Neutrophil (primary cell): ENCODE measurements at regions not wholly inside any gene's neighbourhood (a gene's known extent, or its start where the extent isn't known, plus 50 kb on each side); places are given as distances from the start of the nearest gene placed in this dataset.
"Not testable (repeated sequence)": the region's sequence is repeated elsewhere in the genome, so short reads cannot be mapped to it uniquely, and the experiment has no call there.

Source experiments
- H3K27ac ChIP-seq: fragments of 200-600 bp; sonication (generic); 2 replicates; pipeline ENCODE4 v1.5.1; 2016; ENCODE audit warnings: mild to moderate bottlenecking, moderate library complexity
- H3K27me3 ChIP-seq: fragments of 200-600 bp; sonication (generic); 2 replicates; pipeline ENCODE4 v1.6.0; 2016; ENCODE audit warnings: mild to moderate bottlenecking
- H3K36me3 ChIP-seq: fragments of 200-600 bp; sonication (generic); 2 replicates; pipeline ENCODE4 v1.5.1; 2017
- H3K4me1 ChIP-seq, 2 experiments: fragments of 200-600 bp in 1 of 2; sonication (generic) in 1 of 2; 1 replicate in 1 of 2; 2 replicates in 1 of 2; pipeline versions ENCODE4 v1.5.1 to v1.6.1; 2013 to 2016; ENCODE audit warnings: low read depth in 1 of 2, low read length in 1 of 2, mild to moderate bottlenecking in 1 of 2, moderate library complexity in 1 of 2; ENCODE audit not compliant: control insufficient read depth in 1 of 2, insufficient read depth in 1 of 2
- H3K4me3 ChIP-seq, 2 experiments: fragments of 200-600 bp in 1 of 2; sonication (generic) in 1 of 2; 1 replicate in 1 of 2; 2 replicates in 1 of 2; pipeline ENCODE4 v1.5.1; 2013 to 2016; ENCODE audit warnings: low read depth in 1 of 2, low read length in 1 of 2, mild to moderate bottlenecking in 1 of 2, moderate library complexity in 1 of 2
- H3K9me3 ChIP-seq: fragments of 200-600 bp; sonication (generic); 2 replicates; pipeline ENCODE4 v1.5.1; 2016
- CTCF ChIP-seq: fragments of 200-600 bp; sonication (generic); IDR thresholded peaks from 2 replicates; pipeline ENCODE4 v1.5.1; 2016; ENCODE audit warnings: antibody characterized with exemption

- H3K4me1 ChIP-seq: no peaks in the 10 kb centered on the region
- no peaks in the 10 kb centered on the region for H3K36me3 ChIP-seq
- no peak overlapping the region for H3K4me3 ChIP-seq
- no peaks in the 10 kb centered on the region for H3K27me3 ChIP-seq
- H3K27ac ChIP-seq: no peak overlapping the region
- no peak for TF ChIP-seq CTCF
- H3K9me3 ChIP-seq: peaks cover 4% of the 10 kb centered on the region
Observed at GRCh38 chr15:25243800-25244097, 195.1 kb downstream of the UBE3A start.

- H3K27me3 ChIP-seq: no peaks in the 10 kb centered on the region
- H3K9me3 ChIP-seq: peaks cover 4% of the 10 kb centered on the region
- no peak overlapping the region for H3K4me3 ChIP-seq
- H3K4me1 ChIP-seq: no peaks in the 10 kb centered on the region
- TF ChIP-seq CTCF: no peak
- H3K36me3 ChIP-seq: no peaks in the 10 kb centered on the region
- H3K27ac ChIP-seq: no peak overlapping the region
Observed at GRCh38 chr15:25244731-25245585, 193.9 kb downstream of the UBE3A start.

- H3K9me3 ChIP-seq: peaks cover 4% of the 10 kb centered on the region
- H3K27me3 ChIP-seq: no peaks in the 10 kb centered on the region
- no peak overlapping the region for H3K4me3 ChIP-seq
- H3K27ac ChIP-seq: no peak overlapping the region
- no peaks in the 10 kb centered on the region for H3K36me3 ChIP-seq
- TF ChIP-seq CTCF: no peak
- no peaks in the 10 kb centered on the region for H3K4me1 ChIP-seq
Observed at GRCh38 chr15:25245801-25246622, 192.8 kb downstream of the UBE3A start.

GRCh38 chr15:25246641-25247406 is 192.0 kb downstream of the UBE3A start:
- TF ChIP-seq CTCF: no peak
- Histone ChIP-seq H3K27me3 (no peaks in the 10 kb centered on the region), H3K36me3 (no peaks in the 10 kb centered on the region), H3K4me3 (no peak overlapping the region), H3K27ac (no peak overlapping the region), H3K4me1 (no peaks in the 10 kb centered on the region), H3K9me3 (peaks cover 12% of the 10 kb centered on the region)

GRCh38 chr15:25247407-25248038 is 191.3 kb downstream of the UBE3A start:
- no peak for TF ChIP-seq CTCF
- H3K27me3 ChIP-seq: no peaks in the 10 kb centered on the region
- H3K27ac ChIP-seq: no peak overlapping the region
- peaks cover 12% of the 10 kb centered on the region for H3K9me3 ChIP-seq
- no peaks in the 10 kb centered on the region for H3K36me3 ChIP-seq
- H3K4me1 ChIP-seq: no peaks in the 10 kb centered on the region
- H3K4me3 ChIP-seq: no peak overlapping the region

GRCh38 chr15:25248087-25248486 is 190.7 kb downstream of the UBE3A start:
- H3K36me3 ChIP-seq, H3K27me3 ChIP-seq, H3K4me1 ChIP-seq, H3K4me3 ChIP-seq, H3K27ac ChIP-seq: not testable (repeated sequence)
- H3K9me3 ChIP-seq: peaks cover 12% of the 10 kb centered on the region
